ENCODE measurements at regions not wholly inside any gene's neighbourhood (a gene's known extent, or its start where the extent isn't known, plus 50 kb on each side); places are given as distances from the start of the nearest gene placed in this dataset.

- no peak for DNase-seq (ENCODE audit: low read depth, low spot score)
Measured at GRCh38 chr2:16900405-16901025, 234.9 kb upstream of the CYRIA start.

DNA sequence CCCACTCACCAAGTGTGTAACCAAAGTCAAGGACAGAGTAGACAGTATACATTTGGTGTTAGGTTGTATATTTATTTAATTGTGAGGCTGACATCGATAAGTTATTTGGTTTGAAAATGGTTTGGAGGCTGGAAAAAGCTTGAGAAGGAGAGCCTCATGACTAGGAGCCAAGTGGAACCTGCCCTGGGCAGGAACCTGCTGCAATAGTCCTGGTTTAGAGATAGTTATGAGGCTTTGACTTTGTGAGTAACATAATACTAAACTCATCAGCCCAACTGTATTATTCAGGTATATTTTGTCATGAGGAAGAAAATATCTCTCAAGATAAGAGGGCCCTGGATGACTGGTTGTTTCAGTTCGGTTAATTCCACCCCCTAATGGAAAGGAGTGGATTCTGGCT, 234.3 kb upstream of the CYRIA start:
- no peak for DNase-seq (ENCODE audit: low read depth, low spot score)

- no peak for DNase-seq (ENCODE audit: low read depth, low spot score)
Measured at GRCh38 chr2:16890081-16890480, 224.4 kb upstream of the CYRIA start.

DNA sequence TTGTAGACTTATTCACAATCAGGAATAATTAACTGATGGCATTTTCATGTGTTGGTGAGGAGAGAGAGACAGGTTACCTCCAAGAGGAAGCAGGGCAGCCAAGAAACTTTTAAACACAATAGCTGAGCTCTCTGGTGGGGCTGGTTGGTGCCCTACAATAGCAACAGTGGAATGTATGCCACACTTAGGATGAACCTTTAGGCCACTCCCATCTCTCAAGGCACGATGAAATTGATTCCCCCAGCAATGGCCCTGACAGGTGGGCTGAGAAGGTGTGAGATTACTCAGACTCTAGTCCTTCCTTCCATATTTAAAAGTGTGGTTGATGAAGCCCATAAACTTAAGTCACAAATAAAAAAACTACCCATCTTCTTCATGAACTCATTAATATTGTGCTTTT, 219.4 kb upstream of the CYRIA start:
- no peak for DNase-seq (ENCODE audit: low read depth, low spot score)

DNA sequence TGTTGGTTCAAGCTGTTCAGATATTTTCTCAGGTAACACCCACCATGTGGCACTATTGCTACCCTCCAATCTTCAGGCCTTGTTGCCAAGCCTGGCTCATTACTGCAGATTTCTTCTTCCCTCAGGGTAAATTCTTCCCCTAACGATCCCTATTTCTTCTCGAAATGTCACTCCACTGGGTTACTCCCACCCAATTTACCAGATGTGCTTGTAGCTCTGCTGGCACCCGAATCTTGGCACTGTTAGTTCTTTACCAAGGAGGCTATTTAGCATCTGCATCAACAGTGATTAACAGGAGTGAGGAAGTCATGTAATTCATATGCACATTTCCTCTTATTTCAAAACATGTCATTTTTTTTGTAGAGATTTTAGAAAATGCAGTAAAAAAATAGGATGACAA, 217.1 kb upstream of the CYRIA start:
- no peak for DNase-seq (ENCODE audit: low read depth, low spot score)

- DNase-seq (ENCODE audit: low read depth, low spot score), result no peak
Measured at GRCh38 chr2:16881122-16881521, 215.5 kb upstream of the CYRIA start.

GRCh38 chr2:16871411-16871810, 205.8 kb upstream of the CYRIA start:
- no peak for DNase-seq (ENCODE audit: low read depth, low spot score)

DNA sequence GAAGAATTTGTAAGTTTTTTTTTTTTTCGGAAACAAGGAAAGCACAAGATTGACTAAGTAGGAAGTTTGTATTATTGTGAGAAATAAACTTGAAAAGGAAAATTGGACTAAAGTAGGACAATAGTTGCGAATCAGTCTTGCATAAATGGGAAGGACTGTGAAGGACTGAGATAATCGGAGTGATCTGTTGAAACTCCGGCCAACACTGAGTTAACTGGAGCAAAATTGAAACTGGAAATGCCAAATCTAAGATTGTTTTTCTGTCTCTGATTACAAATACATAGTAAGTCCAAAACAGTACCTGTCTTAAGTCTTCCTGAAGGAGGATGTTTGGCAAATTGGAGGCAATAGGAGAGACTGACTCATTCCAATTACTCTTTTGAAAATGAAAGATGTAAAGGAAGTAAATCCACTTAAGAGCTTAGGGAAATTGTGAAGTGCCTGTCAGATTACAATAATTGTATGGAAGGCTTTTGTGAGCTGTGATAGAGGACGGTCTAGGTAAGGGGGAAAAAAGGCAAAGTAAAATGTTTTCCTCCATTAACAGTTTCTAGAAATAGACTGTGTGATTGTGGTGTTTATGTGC, 204.9 kb upstream of the CYRIA start:
- DNase-seq (ENCODE audit: low read depth, low spot score), result no peak

DNA sequence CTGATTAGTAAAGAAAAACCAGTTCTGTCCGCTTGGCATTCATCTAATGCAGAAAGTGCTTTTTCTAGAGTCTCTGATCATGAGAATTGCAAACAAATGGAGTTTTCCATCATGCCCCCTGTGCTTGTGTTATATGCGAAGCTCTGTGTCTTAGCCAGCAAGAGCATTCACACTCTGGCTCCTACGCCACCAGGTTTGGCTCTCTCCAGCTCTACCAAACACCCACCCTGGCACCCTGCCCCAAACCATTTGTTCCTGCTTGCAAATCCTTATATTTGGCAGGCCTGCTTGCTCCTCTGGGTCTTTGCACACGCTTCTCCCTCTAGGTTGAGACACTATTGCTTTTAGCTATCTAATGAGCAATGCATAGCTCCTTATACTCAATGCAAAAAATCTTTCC, 204.1 kb upstream of the CYRIA start:
- no peak for DNase-seq (ENCODE audit: low read depth, low spot score)

DNA sequence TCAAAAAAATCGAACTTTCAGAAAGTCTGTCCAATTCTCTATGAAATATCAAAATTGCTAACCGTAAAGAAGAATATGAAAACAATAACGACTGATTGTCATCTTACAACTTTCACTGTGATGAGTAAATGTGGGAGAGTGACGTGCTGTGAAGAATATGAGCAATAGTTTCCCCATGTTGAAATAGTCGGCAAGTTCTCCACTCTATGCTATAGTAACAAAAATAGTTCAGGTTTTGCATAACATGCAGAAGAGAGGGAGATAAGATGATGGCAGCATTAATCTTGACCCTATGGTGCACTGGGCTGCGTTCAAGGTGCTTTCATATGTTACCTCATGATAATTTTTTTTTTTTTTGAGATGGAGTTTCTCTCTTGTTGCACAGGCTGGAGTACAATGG, 196.8 kb upstream of the CYRIA start:
- no peak for DNase-seq (ENCODE audit: low read depth, low spot score)

GRCh38 chr2:16861530-16861929, 195.9 kb upstream of the CYRIA start:
- DNase-seq (ENCODE audit: low read depth, low spot score), result no peak

DNA sequence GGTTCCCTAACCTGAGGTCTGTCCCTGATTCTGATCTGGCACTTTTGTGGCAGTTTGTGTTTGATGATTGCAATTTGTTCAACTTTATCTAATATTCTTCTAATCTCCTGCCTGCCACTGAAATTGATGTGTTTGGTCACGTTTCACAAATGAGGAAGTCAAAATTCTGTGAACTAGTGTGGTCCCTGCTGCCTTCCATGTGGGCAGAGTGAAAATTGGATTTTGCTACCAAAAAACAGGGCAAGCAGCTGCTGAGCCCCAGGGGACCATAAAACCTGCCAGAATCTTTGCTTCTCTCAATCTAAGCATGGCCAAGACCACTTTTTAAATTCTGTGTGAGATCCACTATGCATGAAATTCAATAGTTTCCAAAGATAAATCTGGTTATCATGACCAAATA, 195.5 kb upstream of the CYRIA start:
- no peak for DNase-seq (ENCODE audit: low read depth, low spot score)

DNA sequence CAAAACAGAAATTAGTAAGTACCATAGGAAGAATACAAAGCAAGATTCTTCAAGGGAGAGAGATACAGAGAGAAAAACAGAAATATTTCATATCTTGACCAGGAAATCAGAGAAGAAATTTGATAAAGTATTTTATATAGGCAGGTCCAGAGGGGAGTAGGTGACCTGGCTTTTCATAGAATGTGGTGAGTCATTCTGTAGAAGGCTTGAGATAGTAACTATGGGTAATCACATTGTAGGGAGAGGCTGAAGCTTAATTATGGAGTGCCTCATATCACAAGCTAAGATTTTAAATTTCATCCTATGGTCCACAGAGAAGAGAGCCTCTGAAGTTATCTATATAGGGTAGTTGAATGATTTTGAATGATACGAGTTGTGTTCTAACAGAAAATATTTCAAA, 195.0 kb upstream of the CYRIA start:
- no peak for DNase-seq (ENCODE audit: low read depth, low spot score)

GRCh38 chr2:16855183-16855582, 189.5 kb upstream of the CYRIA start:
- no peak for DNase-seq (ENCODE audit: low read depth, low spot score)

DNA sequence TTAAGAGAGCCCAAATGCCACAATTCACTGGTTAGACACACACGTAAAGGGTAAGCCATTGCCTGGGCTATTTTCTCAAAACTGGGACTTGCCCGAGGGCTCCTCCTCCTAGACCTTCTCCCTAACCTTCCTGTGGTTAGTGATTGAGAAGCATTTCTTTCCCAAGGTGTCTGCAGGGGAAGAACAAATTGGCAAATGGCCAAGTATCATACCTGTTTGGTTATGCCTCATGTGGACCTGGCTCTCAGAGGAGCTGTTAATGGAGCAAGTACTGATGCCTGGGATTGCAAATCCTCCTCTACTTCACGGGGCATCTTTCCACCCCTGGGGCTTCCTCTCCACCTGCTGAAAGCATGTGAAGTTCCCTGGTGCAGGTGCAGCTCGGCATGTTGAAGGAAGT, 187.5 kb upstream of the CYRIA start:
- no peak for DNase-seq (ENCODE audit: low read depth, low spot score)

DNA sequence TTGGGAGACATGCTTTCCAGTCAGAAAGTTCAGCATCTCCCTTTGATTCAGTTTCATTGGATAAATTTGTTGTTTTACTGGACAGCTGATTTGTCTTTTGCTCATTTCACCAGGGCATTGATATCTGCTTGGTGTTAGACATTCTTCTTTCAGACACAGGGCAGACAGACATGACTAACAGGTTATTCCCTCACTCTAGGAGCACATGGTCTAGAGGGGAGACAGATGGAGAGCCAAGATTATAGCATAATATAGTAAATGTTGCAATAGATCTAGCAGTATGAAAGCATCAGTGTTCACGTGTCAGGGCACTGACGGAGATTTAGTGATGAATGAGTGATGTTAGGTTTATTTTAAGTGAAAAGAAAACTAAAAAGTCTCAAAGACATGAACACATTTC, 187.0 kb upstream of the CYRIA start:
- DNase-seq (ENCODE audit: low read depth, low spot score), result no peak

DNA sequence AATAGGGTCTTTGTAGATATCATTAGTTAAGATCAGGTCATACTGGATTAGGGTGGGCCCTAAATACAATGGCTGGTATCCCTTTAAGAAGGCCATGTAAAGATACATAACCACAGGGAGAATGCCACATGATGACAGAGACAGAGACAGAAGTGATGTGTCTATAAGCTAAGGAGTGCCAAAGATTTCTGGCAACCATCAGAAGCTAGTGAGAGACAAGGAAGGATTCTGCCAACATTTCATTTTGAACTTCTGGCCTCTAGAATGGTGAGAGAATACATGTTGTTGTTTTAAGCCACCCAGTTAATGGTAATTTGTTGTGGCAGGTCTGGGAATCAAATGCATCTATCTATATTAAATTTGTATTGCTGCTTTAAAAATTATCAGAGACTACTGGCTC, 185.5 kb upstream of the CYRIA start:
- DNase-seq (ENCODE audit: low read depth, low spot score), result no peak

DNA sequence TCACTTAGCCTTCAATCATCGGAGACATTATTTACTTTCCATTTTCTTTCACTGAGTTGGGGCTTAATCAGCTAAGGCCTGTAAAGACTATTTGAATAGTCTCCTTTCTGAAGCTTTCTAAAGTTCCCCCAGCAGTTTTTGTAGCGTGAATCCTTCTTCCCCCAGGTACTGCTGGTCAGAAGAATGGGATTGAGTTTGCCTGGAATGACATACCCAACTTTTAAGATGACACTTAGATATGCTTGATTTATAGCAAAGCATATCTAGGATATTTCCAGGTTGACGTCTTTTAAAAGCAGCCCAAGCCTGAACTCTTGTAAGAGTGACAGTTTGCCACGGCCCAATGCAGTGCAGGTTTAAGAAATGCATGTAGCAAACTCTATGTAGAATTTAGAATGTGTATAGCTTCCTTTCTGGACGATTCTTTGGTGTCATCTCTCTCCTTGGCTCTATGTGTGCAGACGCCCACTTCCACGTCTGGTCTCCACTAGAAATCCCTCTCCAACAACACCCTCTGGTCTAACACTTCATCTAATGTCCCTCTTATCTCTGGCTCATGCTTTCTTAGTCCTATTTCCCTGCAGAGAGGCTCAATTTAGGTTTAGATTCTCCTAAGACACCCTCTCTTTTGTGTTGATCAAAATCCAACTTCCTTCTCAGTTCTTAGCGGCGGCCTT, 175.0 kb upstream of the CYRIA start:
- no peak for DNase-seq (ENCODE audit: low read depth, low spot score)

- no peak for DNase-seq (ENCODE audit: low read depth, low spot score)
Measured at GRCh38 chr2:16832910-16833309, 167.3 kb upstream of the CYRIA start.

DNA sequence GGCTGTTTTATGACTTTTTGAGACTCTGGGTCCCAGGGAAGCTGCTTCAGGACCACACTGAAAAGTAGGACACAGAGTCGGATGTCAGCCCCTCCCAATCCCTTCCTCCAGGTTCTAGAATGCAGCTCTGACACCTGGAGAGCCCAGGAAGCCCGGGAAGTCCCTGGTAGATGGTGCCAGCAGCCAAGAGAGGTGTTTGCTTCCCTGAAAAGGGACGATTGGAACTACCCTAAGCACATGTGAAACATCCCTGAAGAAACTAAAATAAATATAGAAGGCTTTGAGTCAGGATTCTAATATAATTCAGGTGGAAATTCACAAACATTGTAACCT, 163.2 kb upstream of the CYRIA start:
- no peak for DNase-seq (ENCODE audit: low read depth, low spot score)

- no peak for DNase-seq (ENCODE audit: low read depth, low spot score)
Measured at GRCh38 chr2:16828044-16828827, 162.6 kb upstream of the CYRIA start.

DNA sequence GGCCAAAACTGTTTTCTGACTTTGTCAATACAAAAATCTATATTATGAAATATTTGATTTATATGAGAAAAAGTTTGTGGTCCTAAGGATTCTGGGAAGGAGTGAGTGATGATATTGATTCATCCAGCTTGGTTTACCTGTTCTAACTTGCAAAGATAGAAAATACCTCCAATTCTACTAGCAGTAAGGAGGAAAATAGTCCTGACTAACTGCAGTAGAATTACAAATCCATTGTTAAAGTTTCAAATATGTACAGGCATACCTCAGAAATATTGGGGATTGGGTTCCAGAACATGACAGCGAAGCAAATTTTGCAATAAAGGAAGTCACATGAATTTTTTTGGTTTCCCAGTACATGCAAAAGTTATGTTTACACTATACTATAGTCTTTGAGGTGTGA, 158.8 kb upstream of the CYRIA start:
- DNase-seq (ENCODE audit: low read depth, low spot score), result no peak

DNA sequence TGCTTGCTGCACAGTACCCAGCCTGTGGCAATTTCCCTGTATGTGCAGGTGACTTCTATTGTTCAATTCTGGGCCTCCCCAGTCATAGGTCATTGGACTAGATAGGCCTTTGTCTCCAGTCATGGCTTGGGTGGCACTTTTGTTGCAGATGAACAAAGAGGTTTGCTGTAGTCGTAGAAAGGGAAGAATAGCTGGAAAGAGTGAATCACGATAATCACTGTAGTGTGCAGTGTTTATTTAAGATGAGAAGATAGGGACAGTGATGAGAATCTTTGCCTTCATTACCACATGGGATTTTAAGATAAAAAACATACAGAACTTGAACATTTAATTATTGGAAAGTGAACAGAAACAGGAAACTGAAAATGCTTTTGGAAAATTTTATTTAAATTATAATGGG, 156.1 kb upstream of the CYRIA start:
- DNase-seq (ENCODE audit: low read depth, low spot score), result no peak

Measured in brain pericyte (primary cell).